Pons (tissue), 1 donor: ENCODE measurements at regions not wholly inside any gene's neighbourhood (a gene's known extent, or its start where the extent isn't known, plus 50 kb on each side); places are given as distances from the start of the nearest gene placed in this dataset.
"Not testable (repeated sequence)": the region's sequence is repeated elsewhere in the genome, so short reads cannot be mapped to it uniquely, and the experiment has no call there.

ENCODE experiments used
- DNase-seq: peaks from one replicate; pipeline ENCODE4 v3.0.0-alpha.2; 2016; ENCODE audit warnings: low spot score

DNA sequence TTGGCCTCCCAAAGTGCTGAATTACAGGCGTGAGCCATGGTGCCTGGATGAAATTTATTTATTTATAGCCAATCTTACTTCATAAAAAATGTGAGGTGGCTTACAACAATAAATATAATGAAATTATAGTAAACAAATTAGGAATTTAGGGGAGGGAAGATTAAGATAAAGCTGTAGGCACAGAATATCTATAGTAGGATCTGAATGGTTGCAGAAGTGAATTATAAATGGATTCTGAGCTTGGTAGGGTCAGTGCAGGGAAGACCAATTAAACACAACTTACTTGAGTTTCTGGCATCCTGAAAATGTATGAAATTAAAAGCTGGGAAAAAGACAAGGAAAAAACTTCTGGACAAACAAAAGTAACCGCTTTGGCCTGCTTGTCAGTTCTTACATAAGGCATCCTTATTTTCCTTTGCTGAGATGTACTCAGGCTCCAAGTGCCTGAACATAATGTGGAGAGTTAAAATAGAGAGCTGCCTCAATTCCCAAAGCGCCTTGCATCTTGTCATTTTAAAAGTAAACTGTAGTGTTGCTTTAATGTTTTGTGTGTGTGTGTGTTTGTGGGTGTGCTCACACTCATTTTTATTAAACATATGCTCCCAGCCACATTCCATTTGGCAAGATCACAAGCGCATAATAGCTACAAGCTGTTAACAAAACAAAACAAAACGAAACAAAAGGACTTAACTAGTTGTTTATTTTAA lies 247.3 kb downstream of the S1PR1 start:
- no peak for DNase-seq

DNA sequence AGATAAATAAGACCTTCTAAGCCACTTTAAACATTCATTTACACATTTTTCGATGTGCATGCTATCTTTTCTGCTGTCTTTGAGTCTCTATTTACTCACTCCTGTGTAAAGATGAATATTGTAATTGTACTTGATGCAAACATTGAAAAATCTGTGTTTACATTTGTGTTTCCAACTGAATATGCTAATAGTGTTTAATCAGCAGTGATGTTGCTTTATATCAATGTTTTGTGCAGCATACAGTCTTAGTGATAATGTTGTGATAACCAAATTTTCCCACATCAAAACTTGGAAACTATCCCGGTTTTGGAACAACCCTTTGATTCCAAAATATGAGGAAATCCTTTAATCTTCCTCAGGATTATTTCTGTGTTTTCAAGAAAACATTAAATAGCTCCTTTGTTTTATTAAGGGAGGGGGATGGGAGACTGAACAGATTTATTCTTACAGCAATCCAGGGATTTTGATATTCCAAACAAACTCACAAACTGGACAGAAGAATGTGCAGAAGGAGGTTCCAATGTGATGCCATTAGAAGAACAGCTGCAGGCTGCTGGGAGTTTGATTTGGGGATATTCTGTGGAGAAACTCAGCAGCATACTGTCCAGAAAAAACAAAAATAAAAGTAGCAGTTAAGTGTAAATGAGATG lies 248.0 kb downstream of the S1PR1 start:
- no peak for DNase-seq

DNA sequence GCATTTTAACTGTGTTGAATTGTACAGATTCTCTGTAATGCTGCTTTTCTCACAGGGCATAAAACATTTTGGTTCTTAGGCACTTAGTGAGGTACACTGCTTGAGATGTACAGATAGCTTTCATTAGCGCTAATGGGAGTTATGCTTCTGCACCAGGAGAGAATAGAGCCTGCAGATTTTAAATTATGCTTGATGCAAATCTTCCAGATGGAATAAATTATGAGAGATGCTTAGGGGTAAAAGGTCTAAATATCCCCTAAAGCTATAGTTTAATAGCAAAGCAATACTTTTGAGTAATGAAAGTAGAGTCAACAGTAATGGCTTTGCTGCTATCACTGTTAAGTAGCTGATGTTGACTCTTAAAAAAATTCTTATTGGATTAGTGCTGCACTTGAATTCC lies 248.9 kb downstream of the S1PR1 start:
- DNase-seq: no peak

DNA sequence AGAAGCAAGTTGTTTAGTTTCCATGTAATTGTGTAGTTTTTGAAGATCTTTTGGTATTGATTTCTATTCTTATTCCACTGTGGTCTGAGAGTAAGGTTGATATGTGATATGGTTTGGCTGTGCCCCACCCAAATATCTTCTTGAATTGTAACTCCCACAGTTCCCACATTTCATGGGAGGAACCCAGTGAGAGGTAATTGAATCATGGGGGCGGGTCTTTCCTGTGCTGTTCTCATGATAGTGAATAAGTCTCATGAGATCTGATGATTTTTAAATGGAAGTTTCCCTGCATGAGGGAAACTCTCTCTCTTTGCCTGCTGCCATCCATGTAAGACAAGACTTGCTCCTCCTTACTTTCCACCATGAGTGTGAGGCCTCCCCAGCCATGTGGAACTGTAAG lies 255.3 kb downstream of the S1PR1 start:
- not testable (repeated sequence) for DNase-seq

DNA sequence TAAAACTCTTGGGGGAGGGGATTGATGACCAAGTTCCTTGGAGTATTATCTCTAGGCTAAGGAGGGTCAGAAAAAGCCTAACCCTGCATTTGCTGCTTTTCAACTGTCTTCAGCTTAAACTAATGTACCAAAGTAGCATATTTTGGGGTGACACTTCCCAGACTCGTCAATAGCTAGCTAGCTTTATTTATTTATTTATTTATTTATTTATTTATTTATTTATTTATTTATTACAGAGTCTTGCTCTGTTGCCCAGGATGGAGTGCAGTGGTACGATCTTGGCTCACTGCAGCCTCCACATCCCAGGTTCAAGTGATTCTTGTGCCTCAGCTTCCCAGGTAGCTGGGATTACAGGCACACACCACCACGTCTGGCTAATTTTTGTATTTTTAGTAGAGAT lies 257.1 kb downstream of the S1PR1 start:
- not testable (repeated sequence) for DNase-seq

DNA sequence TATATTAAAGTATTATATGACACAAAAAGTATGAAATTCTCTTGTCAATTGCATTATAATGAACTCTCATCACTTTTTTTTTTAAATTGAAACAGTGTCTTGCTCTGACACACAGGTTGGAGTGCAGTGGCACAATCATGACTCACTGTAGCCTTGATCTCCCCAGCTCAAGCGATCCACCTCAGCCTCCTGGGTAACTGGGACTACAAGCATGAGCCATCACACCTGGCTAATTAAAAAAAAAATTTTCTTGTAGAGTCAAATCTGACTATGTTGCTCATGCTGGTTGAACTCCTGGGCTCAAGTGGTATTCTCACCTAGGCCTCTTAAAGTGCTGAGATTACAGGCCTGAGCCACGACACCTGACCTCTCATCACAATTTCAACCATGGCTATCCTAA lies 259.3 kb downstream of the S1PR1 start:
- no peak for DNase-seq

DNA sequence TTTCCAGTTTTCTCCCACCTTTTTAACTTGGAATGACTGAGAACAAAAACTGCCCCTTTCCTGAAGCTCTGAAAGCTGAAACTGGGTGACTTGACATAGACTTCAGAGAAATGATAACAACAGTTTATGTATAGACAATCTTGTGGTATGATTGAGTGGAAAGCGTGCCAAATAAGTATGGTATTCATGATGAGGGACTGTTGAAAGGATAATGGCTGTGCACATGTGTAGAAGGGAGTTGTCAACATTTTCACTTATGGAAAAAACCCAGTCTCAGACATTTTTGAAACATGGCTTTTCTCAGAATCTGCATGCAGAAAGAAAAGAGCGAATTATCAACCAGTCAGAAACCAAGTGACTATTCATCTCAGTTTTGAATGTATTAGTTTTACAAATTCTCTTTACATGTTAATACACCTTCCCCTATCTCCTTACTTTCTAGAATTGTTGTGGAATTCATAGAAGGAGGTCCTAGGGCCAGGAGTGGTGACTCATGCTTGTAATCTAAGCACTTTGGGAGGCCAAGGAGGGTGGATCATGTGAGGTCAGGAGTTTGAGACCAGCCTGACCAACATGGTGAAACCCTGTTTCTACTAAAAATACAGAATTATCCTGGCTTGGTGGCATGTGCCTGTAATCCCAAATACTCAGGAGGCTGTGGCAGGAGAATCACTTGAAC lies 261.2 kb downstream of the S1PR1 start:
- no peak for DNase-seq

DNA sequence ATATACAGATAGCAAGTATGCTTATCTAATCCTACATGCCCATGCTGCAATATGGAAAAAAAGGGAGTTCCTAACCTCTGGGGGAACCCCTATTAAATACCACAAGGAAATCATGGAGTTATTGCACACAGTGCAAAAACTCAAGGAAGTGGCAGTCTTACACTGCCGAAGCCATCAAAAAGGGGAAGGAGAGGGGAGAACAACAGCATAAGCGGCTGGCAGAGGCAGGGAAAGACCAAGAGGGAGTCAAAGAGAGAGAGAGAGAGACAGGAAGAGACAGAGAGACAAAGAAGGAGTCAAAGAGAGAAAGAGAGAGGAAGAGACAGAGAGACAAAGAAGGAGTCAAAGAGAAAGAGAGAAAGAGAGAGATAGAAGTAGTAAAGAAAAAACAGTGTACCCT lies 267.3 kb downstream of the S1PR1 start:
- not testable (repeated sequence) for DNase-seq

DNA sequence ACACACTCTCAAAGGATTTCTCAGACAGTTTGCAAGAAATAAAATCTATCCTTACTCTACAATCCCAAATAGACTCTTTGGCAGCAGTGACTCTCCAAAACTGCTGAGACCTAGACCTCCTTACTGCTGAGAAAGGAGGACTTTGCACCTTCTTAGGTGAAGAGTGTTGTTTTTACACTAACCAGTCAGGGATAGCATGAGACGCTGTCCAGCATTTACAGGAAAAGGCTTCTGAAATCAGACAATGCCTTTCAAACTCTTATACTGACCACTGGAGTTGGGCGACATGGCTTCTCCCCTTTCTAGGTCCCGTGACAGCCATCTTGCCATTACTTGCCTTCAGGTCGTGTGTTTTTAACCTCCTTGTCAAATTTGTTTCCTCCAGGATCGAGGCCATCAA lies 268.4 kb downstream of the S1PR1 start:
- not testable (repeated sequence) for DNase-seq

DNA sequence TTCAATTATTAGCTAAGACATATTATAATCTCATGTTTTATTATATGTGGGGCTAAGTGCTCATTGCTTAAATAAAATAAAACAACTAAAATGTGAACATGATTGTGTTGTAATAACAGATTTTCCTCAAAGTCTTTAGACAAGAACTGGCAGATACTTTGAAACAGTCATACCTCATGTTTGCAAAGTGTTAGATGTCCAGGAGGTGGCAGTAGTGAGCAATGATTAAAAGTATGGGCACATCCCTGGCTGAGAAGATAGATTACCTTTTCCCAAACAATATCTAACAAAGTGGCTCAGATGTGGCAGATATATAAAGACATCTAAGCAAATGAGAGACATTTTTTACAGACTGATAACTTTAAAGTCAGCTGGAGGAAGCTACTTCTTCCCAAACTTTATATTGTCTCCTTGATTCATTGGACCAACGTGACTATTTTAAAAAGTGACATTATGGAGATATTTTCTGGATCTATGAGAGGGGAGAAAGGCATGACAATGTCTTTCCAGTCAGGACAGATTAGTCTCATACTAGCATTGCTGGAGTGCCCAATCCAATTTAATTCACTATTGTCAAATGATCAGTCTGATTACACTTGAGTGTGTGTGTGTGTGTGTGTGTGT lies 269.8 kb downstream of the S1PR1 start:
- peak; percentile 64 for DNase-seq

DNA sequence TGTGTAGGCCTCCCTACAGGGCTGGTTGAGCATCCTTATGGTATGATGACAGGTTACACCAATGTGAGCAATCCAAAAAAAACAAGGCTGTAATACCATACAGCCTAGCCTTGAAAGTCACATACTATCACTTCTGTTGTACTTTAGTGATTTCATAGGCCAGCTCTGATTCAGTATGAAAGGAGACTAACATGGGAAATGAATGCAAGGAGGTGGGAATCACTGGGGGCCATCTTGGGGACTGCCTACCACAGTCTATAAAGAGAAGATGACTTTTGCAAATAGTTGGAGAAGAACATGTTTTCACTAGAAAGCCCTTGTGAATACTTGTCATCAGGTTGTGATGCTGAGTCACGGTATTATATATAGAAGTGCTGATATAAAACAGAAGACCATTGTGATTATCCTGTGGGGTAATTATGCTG lies 270.7 kb downstream of the S1PR1 start:
- DNase-seq: no peak

DNA sequence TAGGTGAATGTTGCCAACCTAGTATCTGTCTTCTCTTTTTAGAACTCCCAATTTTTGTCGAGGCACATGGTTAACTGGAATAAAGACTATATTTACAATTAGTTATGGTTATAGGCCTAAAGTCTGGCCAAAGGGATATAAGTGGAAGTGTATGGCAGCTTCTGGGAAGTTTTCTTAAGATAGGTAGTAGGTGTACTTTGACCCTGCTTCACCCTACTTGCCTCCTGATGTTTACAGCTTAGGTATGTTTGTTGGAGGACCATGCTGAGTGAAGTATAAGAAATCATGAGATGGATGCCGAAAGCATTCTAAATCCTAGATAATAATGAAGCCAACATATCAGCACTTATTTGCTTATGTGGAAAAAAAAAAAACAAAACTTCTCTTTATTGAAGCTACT lies 272.1 kb downstream of the S1PR1 start:
- no peak for DNase-seq

DNA sequence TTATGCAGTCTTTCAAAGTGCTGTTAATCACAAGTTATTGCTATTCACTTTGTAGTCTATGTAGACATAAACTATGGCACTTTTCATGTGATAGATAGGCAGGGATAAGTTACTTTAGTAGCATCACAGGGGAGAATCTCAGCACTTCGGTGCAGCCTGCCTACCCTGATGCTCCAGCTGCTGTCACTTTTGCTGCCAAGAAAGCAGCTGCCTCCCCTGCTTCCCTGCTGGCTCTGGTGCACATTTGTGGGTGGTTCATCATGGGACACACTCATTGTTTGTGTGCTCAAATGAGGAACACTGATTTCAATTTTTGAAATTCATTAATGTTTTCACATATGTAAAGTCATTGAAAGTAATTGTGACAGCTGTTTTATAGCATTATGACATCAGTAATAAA lies 272.6 kb downstream of the S1PR1 start:
- peak; percentile 31 for DNase-seq

DNA sequence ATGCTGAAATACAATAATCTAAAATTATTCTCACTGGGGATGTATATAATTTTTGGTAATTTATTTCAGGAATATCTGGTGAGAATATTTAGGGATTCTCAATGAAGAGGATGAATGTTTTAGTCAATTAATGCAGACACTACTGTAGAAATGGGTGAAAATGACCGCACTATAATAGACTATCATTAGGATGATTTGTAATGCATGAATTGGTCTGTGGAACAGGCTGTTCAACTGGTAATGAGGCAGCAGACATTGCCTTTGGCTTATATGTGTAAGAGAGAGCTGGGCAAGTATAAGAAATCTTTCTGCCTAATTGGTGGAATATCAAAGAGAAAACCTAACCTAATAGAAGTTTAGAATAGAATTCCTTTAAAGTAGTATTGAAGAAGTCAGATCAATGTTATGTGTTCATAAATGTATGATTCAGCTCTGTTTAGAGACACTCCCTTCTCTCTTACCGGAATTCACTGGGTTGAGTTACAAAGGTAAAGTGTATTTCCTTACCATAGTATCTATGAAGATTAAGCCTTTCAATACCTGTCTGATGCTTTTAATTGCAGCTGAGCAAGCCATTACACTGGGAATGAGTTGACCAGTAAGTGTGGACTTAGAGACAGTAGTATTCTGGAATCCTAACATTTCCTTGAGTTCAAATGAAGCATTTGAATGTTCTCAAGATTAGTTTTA lies 274.5 kb downstream of the S1PR1 start:
- no peak for DNase-seq

DNA sequence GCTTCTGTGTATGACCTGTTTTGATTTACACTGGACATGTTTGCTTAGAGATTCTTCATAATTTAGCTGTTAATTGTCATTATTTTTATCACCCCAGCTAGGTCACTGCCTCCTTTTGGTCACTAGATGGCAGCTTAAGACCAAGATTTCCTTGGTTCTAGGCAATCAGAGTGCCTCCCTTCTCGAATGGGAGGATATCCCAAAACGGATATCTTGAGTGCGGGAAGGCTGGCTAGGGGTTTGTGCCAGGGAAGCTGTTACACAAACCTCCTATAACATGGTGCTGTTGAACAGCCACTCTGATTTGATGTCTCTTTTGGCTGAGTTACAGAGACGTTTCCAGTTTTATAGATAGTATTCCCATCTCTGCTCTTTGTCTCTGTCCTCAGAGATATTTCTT lies 283.5 kb downstream of the S1PR1 start:
- DNase-seq: peak; percentile 29

DNA sequence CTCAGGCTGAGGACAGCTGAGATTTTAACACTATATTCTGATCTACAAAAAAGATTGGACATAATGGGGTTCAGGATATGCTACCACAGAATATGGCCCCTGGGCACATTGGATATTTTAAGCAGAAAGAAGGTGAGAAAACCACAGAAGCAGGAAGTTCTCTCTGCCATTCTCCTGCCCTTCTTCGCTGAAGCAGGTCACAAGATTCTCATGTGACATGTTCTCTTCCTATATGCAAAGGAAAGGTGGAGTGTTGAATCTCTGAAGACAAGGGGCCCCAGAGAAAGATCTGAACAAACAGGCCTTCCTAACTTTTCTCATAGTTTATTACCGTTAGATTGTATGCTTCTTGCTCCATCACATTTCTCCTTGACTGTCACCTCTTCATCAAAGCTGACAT lies 285.7 kb downstream of the S1PR1 start:
- DNase-seq: no peak

DNA sequence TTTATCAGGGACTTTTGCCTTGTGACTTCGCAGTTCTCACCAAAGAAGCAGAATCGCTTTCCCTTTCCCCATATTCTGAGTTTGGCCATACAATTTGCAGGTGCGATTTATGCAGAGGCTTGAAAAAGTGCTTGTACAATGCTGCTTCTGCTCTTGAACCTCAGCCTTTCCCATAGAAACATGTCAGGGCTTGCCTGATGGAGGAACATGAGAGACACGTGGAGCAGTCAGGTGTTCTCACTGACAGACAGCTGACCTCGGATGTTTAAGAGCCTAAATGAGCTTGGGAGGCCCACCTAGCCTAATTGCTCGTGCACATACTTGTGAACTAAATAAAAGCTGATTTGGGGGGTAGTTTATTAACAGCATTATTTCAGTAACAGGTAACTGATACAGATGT lies 290.0 kb downstream of the S1PR1 start:
- no peak for DNase-seq

DNA sequence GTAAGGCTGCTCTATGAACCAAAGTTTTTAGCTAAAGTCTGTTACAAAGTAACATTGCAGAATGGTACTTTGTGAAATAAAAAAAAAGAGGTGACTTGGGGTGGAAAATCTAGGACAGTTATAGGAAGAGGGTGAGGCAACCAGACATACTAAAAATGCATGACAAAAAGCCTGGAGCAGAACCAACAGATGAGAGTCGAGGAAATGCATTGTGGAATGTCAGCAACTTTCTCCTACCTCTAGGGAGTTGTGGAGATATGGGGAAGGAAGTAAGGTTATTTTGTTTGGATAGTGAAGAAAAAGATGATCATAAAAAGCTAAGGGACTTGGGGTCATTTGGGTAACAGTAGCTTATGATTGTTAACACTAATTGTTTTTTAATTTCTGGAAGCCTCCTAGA lies 295.6 kb downstream of the S1PR1 start:
- DNase-seq: no peak

DNA sequence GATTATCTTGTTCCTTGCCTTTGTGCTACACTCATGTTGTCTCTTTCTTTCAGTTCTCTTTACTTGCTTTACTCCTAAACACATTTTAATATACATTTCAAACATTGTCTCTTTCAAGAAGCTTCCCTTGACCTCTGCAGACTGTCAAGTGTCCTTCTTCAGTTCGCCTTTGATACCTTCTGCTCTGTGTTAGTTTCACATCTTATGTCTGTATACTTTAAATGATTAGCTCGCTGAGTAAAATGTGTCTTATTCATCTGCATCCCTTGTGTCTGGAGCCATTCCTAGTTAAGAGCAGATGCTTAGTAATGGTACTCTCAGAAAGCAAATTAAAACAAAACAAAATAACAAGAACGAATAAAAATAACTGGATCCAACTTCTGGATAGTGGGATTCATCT lies 303.3 kb downstream of the S1PR1 start:
- no peak for DNase-seq

DNA sequence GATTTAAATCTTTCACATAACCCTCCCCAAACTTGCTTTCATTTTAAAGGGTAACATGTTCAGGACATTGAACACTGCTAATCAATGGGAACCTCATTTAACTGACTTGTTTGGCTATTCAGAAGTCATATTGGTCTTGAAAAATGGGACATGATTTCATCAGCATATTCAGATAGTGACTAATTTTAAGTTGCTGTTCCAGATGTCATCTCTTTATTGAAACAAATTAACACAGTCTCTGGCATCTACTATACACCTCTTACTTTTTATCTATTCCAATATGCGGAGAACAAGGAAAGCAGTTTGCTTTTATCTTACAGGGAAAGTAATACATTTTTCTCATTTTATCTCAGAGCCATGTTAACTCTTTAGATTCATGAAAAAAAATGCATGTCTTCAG lies 310.1 kb downstream of the S1PR1 start:
- no peak for DNase-seq

DNA sequence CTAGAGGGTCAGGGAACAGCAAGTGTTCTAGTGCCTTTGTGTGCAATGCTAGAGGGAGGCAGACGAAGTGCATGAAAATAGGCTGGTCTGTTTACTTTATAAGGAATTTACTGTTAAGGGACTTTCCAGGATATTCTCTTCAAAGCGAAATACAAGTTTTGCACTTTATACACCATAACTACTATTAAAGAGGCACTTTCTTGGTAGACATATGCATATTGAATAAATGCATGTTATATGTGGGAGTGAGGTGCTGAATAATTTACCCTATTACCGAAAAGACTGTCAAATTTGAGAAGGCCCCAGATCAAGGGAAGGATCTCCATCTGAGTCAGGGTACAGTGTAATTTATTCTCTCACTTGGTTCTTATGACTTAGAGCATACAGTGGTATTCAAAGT lies 310.5 kb downstream of the S1PR1 start:
- DNase-seq: no peak

DNA sequence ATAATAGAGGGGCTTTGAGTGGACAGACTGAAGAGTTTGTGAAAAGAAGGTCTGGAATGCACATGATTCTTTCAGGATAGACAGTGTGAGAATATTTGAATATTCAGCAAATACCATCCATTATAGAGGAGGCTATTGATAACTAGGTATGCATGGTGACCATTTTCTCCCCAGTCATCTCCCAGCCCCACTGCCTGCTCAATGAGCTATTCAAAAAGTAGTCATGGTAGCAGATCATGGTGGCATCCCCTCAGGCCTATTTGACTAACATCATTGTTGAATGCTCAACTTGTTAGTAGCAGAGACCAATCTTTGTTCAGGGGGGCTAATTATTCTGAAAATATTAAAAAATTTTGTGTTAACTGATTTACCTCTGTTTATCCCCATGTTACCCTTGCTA lies 311.6 kb downstream of the S1PR1 start:
- no peak for DNase-seq
